ENCODE measurements at regions not wholly inside any gene's neighbourhood (a gene's known extent, or its start where the extent isn't known, plus 50 kb on each side); places are given as distances from the start of the nearest gene placed in this dataset.

DNA sequence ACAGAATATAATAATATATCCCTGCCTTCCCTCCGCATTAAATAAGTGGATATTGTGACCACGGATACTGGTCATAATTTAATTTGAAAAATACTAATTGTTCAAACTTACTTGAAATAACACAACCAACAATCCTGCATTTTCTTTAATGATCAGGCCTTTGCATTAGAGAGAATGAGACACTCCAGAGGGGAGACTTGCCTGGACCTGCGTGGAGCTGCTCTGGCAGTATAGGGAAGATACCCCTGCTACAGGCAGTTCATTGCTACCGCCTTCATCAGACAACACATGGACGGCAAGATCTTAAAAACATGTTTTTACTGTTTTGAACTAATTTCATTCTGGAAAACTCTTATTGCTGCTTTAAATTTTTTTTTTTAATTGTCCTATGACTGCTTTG lies 211.0 kb upstream of the FAR2 start:
- no peak for DNase-seq (ENCODE audit: low spot score)
- WGBS: 73% methylated on average over 5 of the region's 5 CpGs
- H3K27me3 ChIP-seq (replicated peaks; ENCODE audit: insufficient read depth): no peaks in the 10 kb centered on the region
- no peak overlapping the region for H3K4me3 ChIP-seq
- no peaks in the 10 kb centered on the region for H3K36me3 ChIP-seq
- no peaks in the 10 kb centered on the region for H3K9me3 ChIP-seq
- intact Hi-C loops (cut with DNase I): no loop called here
- H3K4me1 ChIP-seq (replicated peaks): no peaks in the 10 kb centered on the region
- no peak overlapping the region for H3K27ac ChIP-seq
- TF ChIP-seq POLR2AphosphoS5 (IDR thresholded peaks at IDR 0.05) (no peak), POLR2A (IDR thresholded peaks at IDR 0.05) (no peak), CTCF (IDR thresholded peaks at IDR 0.05) (no peak)

DNA sequence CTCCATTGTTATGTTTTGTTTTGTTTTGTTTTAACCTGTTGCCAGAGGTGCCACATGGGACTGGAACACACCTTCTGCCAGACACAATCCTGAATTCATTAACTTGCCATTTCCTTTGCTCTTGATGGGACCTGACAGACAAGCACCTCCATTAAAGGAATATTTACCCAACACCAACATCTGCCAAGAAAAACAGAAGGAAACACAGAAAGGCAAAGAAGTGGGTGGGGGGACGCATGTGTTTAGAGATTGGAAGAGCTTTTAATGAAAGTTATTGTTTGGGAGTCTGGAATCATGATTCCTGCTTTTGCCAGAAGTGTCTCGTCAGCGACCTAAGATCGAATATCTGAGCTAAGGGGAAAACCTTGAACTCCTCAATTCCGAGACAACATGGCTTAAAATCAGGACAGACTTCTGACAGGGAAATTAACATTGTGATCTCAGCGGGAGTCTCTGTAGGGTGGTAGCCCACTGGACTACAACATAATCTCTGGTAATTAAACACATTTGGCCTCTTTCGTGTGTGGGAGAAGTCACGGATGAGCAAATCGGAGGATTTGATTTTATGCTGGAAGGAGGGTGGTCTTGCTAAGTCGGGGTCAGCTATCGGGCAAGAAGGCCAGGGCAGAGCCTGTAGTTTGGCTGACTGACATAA lies 210.4 kb upstream of the FAR2 start:
- intact Hi-C loops (cut with DNase I): no loop called here
- WGBS: 67% methylated on average over 11 of the region's 11 CpGs
- H3K4me3 ChIP-seq: no peak overlapping the region

GRCh38 chr12:28939427-28939826 lies 209.7 kb upstream of the FAR2 start:
- WGBS: 90% methylated on average over 2 of the region's 2 CpGs
- Histone ChIP-seq H3K27me3 (replicated peaks; ENCODE audit: insufficient read depth) (no peaks in the 10 kb centered on the region), H3K27ac (no peak overlapping the region), H3K4me3 (no peak overlapping the region), H3K4me1 (replicated peaks) (no peaks in the 10 kb centered on the region), H3K36me3 (no peaks in the 10 kb centered on the region), H3K9me3 (no peaks in the 10 kb centered on the region)
- intact Hi-C loops (cut with DNase I): no loop called here
- TF ChIP-seq CTCF (IDR thresholded peaks at IDR 0.05) (no peak), POLR2A (IDR thresholded peaks at IDR 0.05) (no peak), POLR2AphosphoS5 (IDR thresholded peaks at IDR 0.05) (no peak)
- no peak for DNase-seq (ENCODE audit: low spot score)

More for the DNA sequence above, 210.4 kb upstream of the FAR2 start:
- H3K9me3 ChIP-seq: no peaks in the 10 kb centered on the region
- TF ChIP-seq POLR2AphosphoS5 (IDR thresholded peaks at IDR 0.05): no peak
- no peak for TF ChIP-seq CTCF (IDR thresholded peaks at IDR 0.05)
- TF ChIP-seq POLR2A (IDR thresholded peaks at IDR 0.05): no peak
- no peaks in the 10 kb centered on the region for H3K27me3 ChIP-seq (replicated peaks; ENCODE audit: insufficient read depth)
- no peak for DNase-seq (ENCODE audit: low spot score)
- no peaks in the 10 kb centered on the region for H3K36me3 ChIP-seq
- H3K4me1 ChIP-seq (replicated peaks): no peaks in the 10 kb centered on the region
- no peak overlapping the region for H3K27ac ChIP-seq

- Histone ChIP-seq H3K9me3 (no peaks in the 10 kb centered on the region), H3K4me3 (no peak overlapping the region), H3K27me3 (replicated peaks; ENCODE audit: insufficient read depth) (no peaks in the 10 kb centered on the region), H3K27ac (no peak overlapping the region), H3K4me1 (replicated peaks) (no peaks in the 10 kb centered on the region), H3K36me3 (no peaks in the 10 kb centered on the region)
- DNase-seq (ENCODE audit: low spot score): no peak
- intact Hi-C loops (cut with DNase I): no loop called here
- TF ChIP-seq POLR2A (IDR thresholded peaks at IDR 0.05) (no peak), POLR2AphosphoS5 (IDR thresholded peaks at IDR 0.05) (no peak), CTCF (IDR thresholded peaks at IDR 0.05) (no peak)
- 71% methylated on average over 2 of the region's 2 CpGs for WGBS
Measured at GRCh38 chr12:28941248-28941647, 207.8 kb upstream of the FAR2 start.

GRCh38 chr12:28946361-28946760 lies 202.7 kb upstream of the FAR2 start:
- DNase-seq (ENCODE audit: low spot score): no peak
- 86% methylated on average over 6 of the region's 6 CpGs for WGBS
- intact Hi-C loops (cut with DNase I): no loop called here
- Histone ChIP-seq H3K4me1 (replicated peaks) (no peaks in the 10 kb centered on the region), H3K9me3 (no peaks in the 10 kb centered on the region), H3K27me3 (replicated peaks; ENCODE audit: insufficient read depth) (no peaks in the 10 kb centered on the region), H3K36me3 (no peaks in the 10 kb centered on the region), H3K27ac (no peak overlapping the region), H3K4me3 (no peak overlapping the region)
- no peak for TF ChIP-seq CTCF (IDR thresholded peaks at IDR 0.05)
- no peak for TF ChIP-seq POLR2AphosphoS5 (IDR thresholded peaks at IDR 0.05)
- no peak for TF ChIP-seq POLR2A (IDR thresholded peaks at IDR 0.05)

Data from prostate gland (tissue), 2 donors.